ENCODE measurements at regions not wholly inside any gene's neighbourhood (a gene's known extent, or its start where the extent isn't known, plus 50 kb on each side); places are given as distances from the start of the nearest gene placed in this dataset.

GRCh38 chr2:22893761-22894517 is 491.0 kb upstream of the KLHL29 start:
- no peaks in the 10 kb centered on the region for H3K27me3 ChIP-seq (ENCODE audit: low read depth, low read length)
- TF ChIP-seq CTCF (IDR thresholded peaks at IDR 0.05; ENCODE audit: low read depth, low read length) = no peak
- no peak for TF ChIP-seq EZH2phosphoT487 (IDR thresholded peaks at IDR 0.05; ENCODE audit: low read depth)
- H3K79me2 ChIP-seq (ENCODE audit: low read length) = no peaks in the 10 kb centered on the region
- no peak overlapping the region for H3K9ac ChIP-seq (ENCODE audit: low read length)
- no peaks in the 10 kb centered on the region for H3K9me3 ChIP-seq (ENCODE audit: insufficient read depth, low read length)
- H2AFZ ChIP-seq (ENCODE audit: low read depth, low read length) = no peak overlapping the region
- H3K4me3 ChIP-seq (ENCODE audit: low read length) = no peak overlapping the region
- H3K36me3 ChIP-seq (replicated peaks; ENCODE audit: low read depth, low read length) = no peaks in the 10 kb centered on the region
- H4K20me1 ChIP-seq (ENCODE audit: insufficient read depth, low read length) = no peaks in the 10 kb centered on the region
- H3K4me2 ChIP-seq (ENCODE audit: low read length) = no peak overlapping the region
- H3K4me1 ChIP-seq (ENCODE audit: low read length) = no peaks in the 10 kb centered on the region
- no peak overlapping the region for H3K27ac ChIP-seq (ENCODE audit: low read length)

GRCh38 chr2:22894761-22895160 is 490.2 kb upstream of the KLHL29 start:
- Histone ChIP-seq H3K4me3 (ENCODE audit: low read length) (no peak overlapping the region), H3K27ac (ENCODE audit: low read length) (no peak overlapping the region), H3K4me1 (ENCODE audit: low read length) (no peaks in the 10 kb centered on the region), H3K4me2 (ENCODE audit: low read length) (no peak overlapping the region), H4K20me1 (ENCODE audit: insufficient read depth, low read length) (no peaks in the 10 kb centered on the region), H3K36me3 (replicated peaks; ENCODE audit: low read depth, low read length) (no peaks in the 10 kb centered on the region), H3K9me3 (ENCODE audit: insufficient read depth, low read length) (no peaks in the 10 kb centered on the region), H3K9ac (ENCODE audit: low read length) (no peak overlapping the region), H3K79me2 (ENCODE audit: low read length) (no peaks in the 10 kb centered on the region), H2AFZ (ENCODE audit: low read depth, low read length) (no peak overlapping the region), H3K27me3 (ENCODE audit: low read depth, low read length) (no peaks in the 10 kb centered on the region)
- TF ChIP-seq EZH2phosphoT487 (IDR thresholded peaks at IDR 0.05; ENCODE audit: low read depth) (no peak), CTCF (IDR thresholded peaks at IDR 0.05; ENCODE audit: low read depth, low read length) (no peak)

- Histone ChIP-seq H3K36me3 (replicated peaks; ENCODE audit: low read depth, low read length) (no peaks in the 10 kb centered on the region), H2AFZ (ENCODE audit: low read depth, low read length) (no peak overlapping the region), H3K27me3 (ENCODE audit: low read depth, low read length) (no peaks in the 10 kb centered on the region), H3K4me2 (ENCODE audit: low read length) (no peak overlapping the region), H3K4me1 (ENCODE audit: low read length) (no peaks in the 10 kb centered on the region), H3K9me3 (ENCODE audit: insufficient read depth, low read length) (no peaks in the 10 kb centered on the region), H3K79me2 (ENCODE audit: low read length) (no peaks in the 10 kb centered on the region), H3K4me3 (ENCODE audit: low read length) (no peak overlapping the region), H3K27ac (ENCODE audit: low read length) (no peak overlapping the region), H4K20me1 (ENCODE audit: insufficient read depth, low read length) (no peaks in the 10 kb centered on the region), H3K9ac (ENCODE audit: low read length) (no peak overlapping the region)
- TF ChIP-seq EZH2phosphoT487 (IDR thresholded peaks at IDR 0.05; ENCODE audit: low read depth) = no peak
These were observed 487.6 kb upstream of the KLHL29 start for GRCh38 chr2:22897428-22897827.

GRCh38 chr2:22900674-22901073 is 484.3 kb upstream of the KLHL29 start:
- Histone ChIP-seq H3K9me3 (ENCODE audit: insufficient read depth, low read length) (no peaks in the 10 kb centered on the region), H4K20me1 (ENCODE audit: insufficient read depth, low read length) (no peaks in the 10 kb centered on the region), H3K4me1 (ENCODE audit: low read length) (no peaks in the 10 kb centered on the region), H3K36me3 (replicated peaks; ENCODE audit: low read depth, low read length) (no peaks in the 10 kb centered on the region), H3K27ac (ENCODE audit: low read length) (no peak overlapping the region), H3K79me2 (ENCODE audit: low read length) (no peaks in the 10 kb centered on the region), H3K9ac (ENCODE audit: low read length) (no peak overlapping the region), H2AFZ (ENCODE audit: low read depth, low read length) (no peak overlapping the region), H3K4me2 (ENCODE audit: low read length) (no peak overlapping the region), H3K4me3 (ENCODE audit: low read length) (no peak overlapping the region), H3K27me3 (ENCODE audit: low read depth, low read length) (no peaks in the 10 kb centered on the region)
- TF ChIP-seq EZH2phosphoT487 (IDR thresholded peaks at IDR 0.05; ENCODE audit: low read depth) = no peak

GRCh38 chr2:22901471-22902179 is 483.4 kb upstream of the KLHL29 start:
- no peaks in the 10 kb centered on the region for H3K36me3 ChIP-seq (replicated peaks; ENCODE audit: low read depth, low read length)
- no peak overlapping the region for H3K9ac ChIP-seq (ENCODE audit: low read length)
- H2AFZ ChIP-seq (ENCODE audit: low read depth, low read length) = no peak overlapping the region
- H3K4me1 ChIP-seq (ENCODE audit: low read length) = no peaks in the 10 kb centered on the region
- H3K27ac ChIP-seq (ENCODE audit: low read length) = no peak overlapping the region
- H3K4me3 ChIP-seq (ENCODE audit: low read length) = no peak overlapping the region
- no peak overlapping the region for H3K4me2 ChIP-seq (ENCODE audit: low read length)
- TF ChIP-seq CTCF (IDR thresholded peaks at IDR 0.05; ENCODE audit: low read depth, low read length) (no peak), EZH2phosphoT487 (IDR thresholded peaks at IDR 0.05; ENCODE audit: low read depth) (no peak)
- H3K79me2 ChIP-seq (ENCODE audit: low read length) = no peaks in the 10 kb centered on the region
- H3K27me3 ChIP-seq (ENCODE audit: low read depth, low read length) = no peaks in the 10 kb centered on the region
- H3K9me3 ChIP-seq (ENCODE audit: insufficient read depth, low read length) = no peaks in the 10 kb centered on the region
- no peaks in the 10 kb centered on the region for H4K20me1 ChIP-seq (ENCODE audit: insufficient read depth, low read length)
